H1 (cell line): ENCODE measurements at regions not wholly inside any gene's neighbourhood (a gene's known extent, or its start where the extent isn't known, plus 50 kb on each side); places are given as distances from the start of the nearest gene placed in this dataset.

ENCODE experiments used
- CTCF ChIA-PET: fragments of 300-600 bp; sonication (Branson Sonifier 250); formaldehyde crosslinking; loops from one replicate; lab custom pipeline; 2021; ENCODE audit not compliant: partially characterized antibody; lab: Charles Lee
- POLR2A ChIA-PET: fragments of 300-600 bp; sonication (Branson Sonifier 250); formaldehyde crosslinking; loops from one replicate; lab custom pipeline; 2021; ENCODE audit warnings: inconsistent platforms; ENCODE audit not compliant: partially characterized antibody; lab: Charles Lee
- DNase-seq, 2 experiments: peaks; one replicate each; pipeline versions ENCODE4 v3.0.0 to v3.0.0-alpha.2; 2010 to 2022; ENCODE audit warnings: low spot score in 2 of 2, low read depth in 1 of 2, mixed read lengths in 1 of 2
- FAIRE-seq: peaks from 2 replicates; lab custom pipeline; 2011; peaks lifted over from hg19 to GRCh38; lab: Jason Lieb, UNC
- H2AFZ ChIP-seq: 2 replicates; pipeline ENCODE4 v1.8.1; 2012; ENCODE audit warnings: low read length, inconsistent platforms
- H2AK5ac ChIP-seq: 2 replicates; pipeline ENCODE4 v1.6.1; 2013; ENCODE audit warnings: low read depth, low read length
- H2BK120ac ChIP-seq: replicated peaks from 2 replicates; pipeline ENCODE3; 2013; ENCODE audit warnings: low read depth, low read length, inconsistent platforms
- H2BK12ac ChIP-seq: 2 replicates; pipeline ENCODE4 v1.6.1; 2013; ENCODE audit warnings: low read depth, low read length
- H2BK15ac ChIP-seq: 2 replicates; pipeline ENCODE4 v1.6.1; 2013; ENCODE audit warnings: low read length
- H2BK20ac ChIP-seq: 2 replicates; pipeline ENCODE4 v1.6.1; 2013; ENCODE audit warnings: low read length
- H2BK5ac ChIP-seq: 2 replicates; pipeline ENCODE4 v1.6.1; 2013; ENCODE audit warnings: low read depth, low read length
- H3K14ac ChIP-seq: 2 replicates; pipeline ENCODE4 v1.6.1; 2013; ENCODE audit warnings: inconsistent platforms; ENCODE audit not compliant: insufficient read length
- H3K18ac ChIP-seq: 2 replicates; pipeline ENCODE4 v1.6.1; 2013; ENCODE audit warnings: low read length; ENCODE audit errors: extremely low read depth
- H3K23ac ChIP-seq: 2 replicates; pipeline ENCODE4 v1.6.1; 2013; ENCODE audit warnings: inconsistent platforms; ENCODE audit not compliant: insufficient read length
- H3K23me2 ChIP-seq: 2 replicates; pipeline ENCODE4 v1.6.1; 2013; ENCODE audit warnings: low read depth, low read length
- H3K27ac ChIP-seq: 2 replicates; pipeline ENCODE4 v1.6.1; 2011; ENCODE audit warnings: low read depth, low read length, inconsistent platforms
- H3K27me3 ChIP-seq, 4 experiments: replicated peaks in 1 of 4; 1 replicate in 1 of 4; 2 replicates in 3 of 4; pipeline versions ENCODE4 v1.6.1 to v1.8.1; 2011 to 2013; ENCODE audit warnings: low read length in 3 of 4, mild to moderate bottlenecking in 3 of 4, inconsistent platforms in 2 of 4, mixed read lengths in 2 of 4, moderate library complexity in 1 of 4; ENCODE audit not compliant: control insufficient read depth in 3 of 4, insufficient read depth in 3 of 4; ENCODE audit errors: extremely low read depth in 1 of 4
- H3K36me3 ChIP-seq, 4 experiments: 2 replicates each; pipeline versions ENCODE4 v1.6.1 to v1.8.1; 2011 to 2013; ENCODE audit warnings: mild to moderate bottlenecking in 4 of 4, low read length in 3 of 4, moderate library complexity in 2 of 4, control low read depth in 1 of 4, inconsistent platforms in 1 of 4; ENCODE audit not compliant: insufficient read depth in 4 of 4, control insufficient read depth in 2 of 4
- H3K4ac ChIP-seq: replicated peaks from 2 replicates; pipeline ENCODE3; 2013; ENCODE audit warnings: low read length, low read depth, mixed read lengths, inconsistent platforms; ENCODE audit not compliant: insufficient read length
- H3K4me1 ChIP-seq, 4 experiments: replicated peaks in 1 of 4; 1 replicate in 1 of 4; 2 replicates in 3 of 4; pipeline versions ENCODE4 v1.6.1 to v1.8.1; 2011 to 2013; ENCODE audit warnings: low read length in 3 of 4, inconsistent platforms in 2 of 4, mixed read lengths in 1 of 4; ENCODE audit not compliant: insufficient read depth in 4 of 4, control insufficient read depth in 3 of 4
- H3K4me2 ChIP-seq, 2 experiments: 2 replicates each; pipeline versions ENCODE4 v1.6.1 to v1.8.1; 2011 to 2013; ENCODE audit warnings: low read depth in 2 of 2, low read length in 2 of 2, control low read depth in 1 of 2, inconsistent platforms in 1 of 2, mild to moderate bottlenecking in 1 of 2; ENCODE audit not compliant: insufficient read depth in 1 of 2
- H3K4me3 ChIP-seq, 4 experiments: fragments of 200-600, 300-600 bp in 1 of 4; sonication (generic), shearing (Covaris generic), sonication (Bioruptor Twin) in 1 of 4; 2 replicates each; pipeline versions ENCODE4 v1.5.1 to v1.8.1; 2011 to 2016; ENCODE audit warnings: low read length in 4 of 4, low read depth in 3 of 4, control low read depth in 2 of 4, inconsistent platforms in 2 of 4, mild to moderate bottlenecking in 2 of 4, mixed read lengths in 1 of 4, moderate library complexity in 1 of 4; ENCODE audit not compliant: insufficient read depth in 2 of 4; ENCODE audit errors: extremely low read depth in 1 of 4
- H3K56ac ChIP-seq: replicated peaks from 2 replicates; pipeline ENCODE3; 2013; ENCODE audit warnings: low read depth, mild to moderate bottlenecking, mixed read lengths, low read length, inconsistent platforms; ENCODE audit not compliant: insufficient read length
- H3K79me1 ChIP-seq: 2 replicates; pipeline ENCODE4 v1.6.1; 2013; ENCODE audit warnings: low read depth, low read length, control low read depth
- H3K79me2 ChIP-seq, 2 experiments: 2 replicates each; pipeline versions ENCODE4 v1.6.1 to v1.8.1; 2012 to 2013; ENCODE audit warnings: low read length in 2 of 2, mild to moderate bottlenecking in 2 of 2, inconsistent platforms in 1 of 2; ENCODE audit not compliant: insufficient read depth in 2 of 2, control insufficient read depth in 1 of 2
- H3K9ac ChIP-seq, 4 experiments: replicated peaks in 1 of 4; 1 replicate in 1 of 4; 2 replicates in 3 of 4; pipeline versions ENCODE4 v1.6.1 to v1.8.1; 2011 to 2013; ENCODE audit warnings: low read depth in 3 of 4, low read length in 3 of 4, control low read depth in 2 of 4, mild to moderate bottlenecking in 2 of 4, moderate library complexity in 2 of 4, inconsistent platforms in 1 of 4; ENCODE audit errors: extremely low read depth in 1 of 4
- H3K9me3 ChIP-seq, 2 experiments: 2 replicates each; pipeline versions ENCODE4 v1.6.1 to v1.8.1; 2012 to 2013; ENCODE audit warnings: mild to moderate bottlenecking in 2 of 2, moderate library complexity in 2 of 2, control low read depth in 1 of 2, inconsistent platforms in 1 of 2, low read depth in 1 of 2, low read length in 1 of 2, mixed read lengths in 1 of 2; ENCODE audit not compliant: insufficient read depth in 2 of 2
- H4K20me1 ChIP-seq, 2 experiments: replicated peaks in 1 of 2; 2 replicates each; pipeline versions ENCODE3 to v1.8.1; 2011 to 2013; ENCODE audit warnings: inconsistent platforms in 2 of 2, low read length in 2 of 2, mild to moderate bottlenecking in 1 of 2; ENCODE audit not compliant: insufficient read depth in 2 of 2, control insufficient read depth in 1 of 2
- H4K5ac ChIP-seq: 2 replicates; pipeline ENCODE4 v1.6.1; 2013; ENCODE audit warnings: low read length, low read depth, mixed read lengths, inconsistent platforms; ENCODE audit not compliant: insufficient read length
- H4K8ac ChIP-seq: 2 replicates; pipeline ENCODE4 v1.8.0; 2013; ENCODE audit warnings: mild to moderate bottlenecking, moderate library complexity, low read length, inconsistent platforms; ENCODE audit not compliant: insufficient read depth; ENCODE audit errors: extremely low read depth
- H4K91ac ChIP-seq: replicated peaks from 2 replicates; pipeline ENCODE3; 2013; ENCODE audit warnings: low read length, mixed read lengths, inconsistent platforms; ENCODE audit not compliant: insufficient read length
- BCL11A ChIP-seq, 2 experiments: IDR thresholded peaks; one replicate each; pipeline ENCODE4 v1.6.1; 2011; ENCODE audit warnings: low read depth in 2 of 2, low read length in 2 of 2, mild to moderate bottlenecking in 2 of 2
- BRCA1 ChIP-seq: IDR thresholded peaks from 2 replicates; pipeline ENCODE4 v1.6.1; 2012; ENCODE audit warnings: low read depth, low read length, improper control_type of control experiment
- CHD1 ChIP-seq: IDR thresholded peaks from 2 replicates; pipeline ENCODE4 v1.6.1; 2012; ENCODE audit warnings: low read depth, low read length, improper control_type of control experiment
- EP300 ChIP-seq, 2 experiments: IDR thresholded peaks; 1 replicate in 1 of 2; 2 replicates in 1 of 2; pipeline ENCODE4 v1.6.1; 2011 to 2012; ENCODE audit warnings: low read depth in 2 of 2, low read length in 2 of 2, mild to moderate bottlenecking in 2 of 2, borderline replicate concordance in 1 of 2, inconsistent platforms in 1 of 2, moderate library complexity in 1 of 2
- KDM5A ChIP-seq: fragments of 200-600 bp; IDR thresholded peaks from 2 replicates; pipeline ENCODE4 v1.7.1; 2012; ENCODE audit warnings: mild to moderate bottlenecking, low read length, inconsistent platforms, mixed read lengths
- RNF2 ChIP-seq: fragments of 200-900, 300-1000 bp; sonication (generic); IDR thresholded peaks from 2 replicates; pipeline ENCODE4 v1.7.1; 2016; ENCODE audit warnings: borderline replicate concordance, low read depth, mild to moderate bottlenecking, antibody characterized with exemption, low read length; ENCODE audit not compliant: poor library complexity, severe bottlenecking; ENCODE audit errors: missing control alignments
- SAP30 ChIP-seq: fragments of 300-600 bp; sonication (generic); IDR thresholded peaks from 2 replicates; pipeline ENCODE4 v1.7.1; 2012; ENCODE audit warnings: low read length, moderate library complexity, mild to moderate bottlenecking, inconsistent platforms; ENCODE audit not compliant: insufficient read depth, insufficient replicate concordance
- SP1 ChIP-seq: IDR thresholded peaks from 2 replicates; pipeline ENCODE4 v1.6.1; 2011; ENCODE audit warnings: low read depth, low read length
- SP4 ChIP-seq: IDR thresholded peaks from 2 replicates; pipeline ENCODE4 v1.6.1; 2012; ENCODE audit warnings: low read length, inconsistent platforms
- TBP ChIP-seq: IDR thresholded peaks from 2 replicates; pipeline ENCODE4 v1.6.1; 2011; ENCODE audit warnings: low read depth, low read length, improper control_type of control experiment
- WGBS, 2 experiments: shearing (Covaris generic) in 1 of 2; methylation state at CpG; one replicate each; pipeline versions ENCODE4 v1.1.6 to v1.1.7; 2013 to 2015; ENCODE audit warnings: low lambda C conversion rate in 2 of 2, mixed read lengths in 2 of 2, inconsistent platforms in 1 of 2, low coverage in 1 of 2, missing lambda C conversion rate in 1 of 2; ENCODE audit not compliant: insufficient replicate concordance in 2 of 2, insufficient coverage in 1 of 2, insufficient read length in 1 of 2; ENCODE audit errors: extremely low coverage in 1 of 2, missing lambda C conversion rate in 1 of 2; 5-methylcytosine and 5-hydroxymethylcytosine counted together
- TF ChIP-seq, protein P1 (sequence below): IDR thresholded peaks from 2 replicates; pipeline ENCODE4 v1.6.1; 2012; ENCODE audit warnings: low read length, inconsistent platforms

DNA sequence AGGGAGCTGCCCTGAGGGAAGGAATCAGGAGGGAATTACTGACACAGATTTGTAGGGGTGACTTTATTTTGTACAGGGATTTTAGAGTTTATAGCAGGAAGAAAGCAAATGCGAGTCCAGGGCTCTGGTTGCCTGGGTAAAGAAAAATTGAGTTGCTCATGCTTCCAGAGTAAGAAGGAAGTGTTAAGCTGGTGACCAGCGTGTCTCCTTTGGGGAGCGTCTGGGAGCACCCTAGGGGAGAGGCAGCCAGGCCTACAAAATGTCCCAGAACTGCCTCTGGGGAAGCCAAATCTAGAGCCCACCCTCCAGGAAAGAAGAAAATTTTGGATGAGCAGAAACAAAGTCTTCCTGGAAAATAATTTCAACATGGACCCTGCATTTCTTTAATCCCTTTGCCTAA lies 147.0 kb downstream of the VAPA start:
- Histone ChIP-seq H2BK20ac (no peak overlapping the region), H4K91ac (no peak overlapping the region), H2BK120ac (no peak overlapping the region), H3K79me1 (no peaks in the 10 kb centered on the region), H4K5ac (no peak overlapping the region), H3K4me3 (no peak overlapping the region), H2BK5ac (no peak overlapping the region), H3K4me2 (no peak overlapping the region), H3K79me2 (no peaks in the 10 kb centered on the region), H3K23ac (no peak overlapping the region), H3K4me1 (no peaks in the 10 kb centered on the region), H3K27ac (no peak overlapping the region), H3K18ac (no peak overlapping the region), H3K36me3 (no peaks in the 10 kb centered on the region), H4K8ac (no peak overlapping the region), H2AFZ (no peak overlapping the region; the same call in 1 of the 2 replicates), H4K20me1 (no peaks in the 10 kb centered on the region), H3K9me3 (no peaks in the 10 kb centered on the region; a peak in 1 of 4 replicates), H3K27me3 (0 out of 7 replicates have a peak, but pooled peaks cover 0 to 2% (median 0%) of the 10 kb centered on the region in 4 experiments), H3K56ac (no peak overlapping the region), H3K23me2 (no peaks in the 10 kb centered on the region; the same call in 1 of the 2 replicates), H3K9ac (no peak overlapping the region), H3K4ac (no peak overlapping the region), H2AK5ac (no peak overlapping the region), H3K14ac (no peak overlapping the region), H2BK15ac (no peak overlapping the region), H2BK12ac (no peak overlapping the region)
- POLR2A ChIA-PET = interaction anchor here (1.5 kb wide), 1 partner anchor 11 kb away, joined by 3 read pairs; no protein-coding TSS in a partner anchor
- 97% methylated on average over 3 of the region's 3 CpGs; no CpG with 5 or more reads in 1 of the 2 experiments for WGBS, 2 experiments
- FAIRE-seq = no peak
- DNase-seq = no peak
- no peak for TF ChIP-seq RNF2
- TF ChIP-seq SP4 = no peak
- no peak for TF ChIP-seq EP300 (IDR thresholded peaks at IDR 0.05; ENCODE audit: borderline replicate concordance in 1 of 2, low read depth in 2 of 2, low read length in 2 of 2)
- no peak for TF ChIP-seq SP1
- TF ChIP-seq, protein P1, sequence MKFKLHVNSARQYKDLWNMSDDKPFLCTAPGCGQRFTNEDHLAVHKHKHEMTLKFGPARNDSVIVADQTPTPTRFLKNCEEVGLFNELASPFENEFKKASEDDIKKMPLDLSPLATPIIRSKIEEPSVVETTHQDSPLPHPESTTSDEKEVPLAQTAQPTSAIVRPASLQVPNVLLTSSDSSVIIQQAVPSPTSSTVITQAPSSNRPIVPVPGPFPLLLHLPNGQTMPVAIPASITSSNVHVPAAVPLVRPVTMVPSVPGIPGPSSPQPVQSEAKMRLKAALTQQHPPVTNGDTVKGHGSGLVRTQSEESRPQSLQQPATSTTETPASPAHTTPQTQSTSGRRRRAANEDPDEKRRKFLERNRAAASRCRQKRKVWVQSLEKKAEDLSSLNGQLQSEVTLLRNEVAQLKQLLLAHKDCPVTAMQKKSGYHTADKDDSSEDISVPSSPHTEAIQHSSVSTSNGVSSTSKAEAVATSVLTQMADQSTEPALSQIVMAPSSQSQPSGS = no peak
- TF ChIP-seq SAP30 = no peak
- TF ChIP-seq CHD1 = no peak
- no peak for TF ChIP-seq BCL11A (IDR thresholded peaks at IDR 0.05; ENCODE audit: low read depth in 2 of 2, low read length in 2 of 2)
- TF ChIP-seq KDM5A = no peak
- no peak for TF ChIP-seq BRCA1
- TF ChIP-seq TBP = no peak
- CTCF ChIA-PET = no interaction called here
